HAP-1 (cell line): ENCODE measurements at regions not wholly inside any gene's neighbourhood (a gene's known extent, or its start where the extent isn't known, plus 50 kb on each side); places are given as distances from the start of the nearest gene placed in this dataset.
"Not testable (repeated sequence)": the region's sequence is repeated elsewhere in the genome, so short reads cannot be mapped to it uniquely, and the experiment has no call there.

Experiments used
- DNase-seq, 2 experiments: peaks; one replicate each; pipeline ENCODE4 v3.0.0-alpha.2; 2016 to 2020; ENCODE audit warnings: low spot score in 2 of 2
- H3K27me3 ChIP-seq: fragments of 250-450 bp; sonication (Bioruptor Pico); 2 replicates; pipeline ENCODE4 v1.5.1; 2020; ENCODE audit warnings: low read depth, mild to moderate bottlenecking, moderate library complexity
- H3K36me3 ChIP-seq: fragments of 250-450 bp; sonication (Bioruptor Pico); replicated peaks from 2 replicates; pipeline ENCODE4 v1.5.1; 2020; ENCODE audit warnings: mild to moderate bottlenecking
- H3K4me1 ChIP-seq: fragments of 250-450 bp; sonication (Bioruptor Pico); 2 replicates; pipeline ENCODE4 v1.5.1; 2020; ENCODE audit warnings: mild to moderate bottlenecking
- H3K4me3 ChIP-seq: fragments of 250-450 bp; sonication (Bioruptor Pico); 2 replicates; pipeline ENCODE4 v1.5.1; 2020; ENCODE audit warnings: mild to moderate bottlenecking, moderate library complexity
- H3K9me3 ChIP-seq: fragments of 250-450 bp; sonication (Bioruptor Pico); 2 replicates; pipeline ENCODE4 v1.5.1; 2020; ENCODE audit warnings: mild to moderate bottlenecking, moderate library complexity
- in situ Hi-C: fragments of 300-500 bp; cut with MboI; formaldehyde crosslinking; loops from 3 replicates; pipeline ENCODE4 v1.14.3; 2020; ENCODE audit warnings: low sequenced_read_pairs, inconsistent platforms, mixed read lengths

DNA sequence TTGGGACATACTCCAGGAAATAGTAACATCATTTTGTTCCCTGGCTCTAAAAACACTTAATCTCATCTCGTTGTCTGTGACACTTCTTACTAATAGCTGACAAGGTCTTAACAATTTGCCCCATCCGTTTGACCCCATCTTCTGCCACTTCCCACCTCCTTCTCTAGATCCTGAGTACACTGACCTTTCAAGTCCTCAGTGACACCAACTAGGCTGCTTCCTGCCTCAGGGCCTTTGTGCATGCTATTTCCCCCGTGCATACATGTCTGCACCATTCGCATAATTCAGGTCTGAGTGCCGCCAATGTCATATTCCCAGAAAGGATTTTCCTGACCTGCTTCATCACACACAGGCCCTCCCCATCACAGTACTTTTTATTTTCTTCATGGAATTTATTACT, 70.6 kb upstream of the CCND2 start:
- Histone ChIP-seq H3K27me3 (peaks cover 7% of the 10 kb centered on the region; the same call in 1 of the 2 replicates), H3K9me3 (no peaks in the 10 kb centered on the region), H3K4me3 (no peak overlapping the region), H3K4me1 (no peaks in the 10 kb centered on the region), H3K36me3 (no peaks in the 10 kb centered on the region)
- in situ Hi-C loops = no loop called here
- no peak for DNase-seq

DNA sequence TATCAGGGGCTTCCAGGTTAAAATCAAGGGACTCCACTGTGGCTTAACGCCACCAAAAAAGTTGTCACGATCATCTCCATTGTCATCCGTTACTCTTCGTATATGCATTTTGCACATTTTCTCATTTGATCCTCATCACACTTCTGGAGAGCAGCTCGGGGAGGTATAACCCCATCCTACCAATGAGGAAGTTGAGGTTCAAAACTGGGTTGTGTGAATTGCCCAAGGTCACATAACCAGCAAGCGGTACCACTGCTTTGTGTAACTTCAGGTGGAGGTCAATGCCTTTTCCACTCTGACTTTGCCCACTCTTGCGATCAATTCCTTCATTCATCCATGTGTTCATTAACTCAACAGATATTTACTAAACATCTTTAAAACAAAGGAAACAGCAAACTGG, 71.1 kb upstream of the CCND2 start:
- Histone ChIP-seq H3K27me3 (peaks cover 7% of the 10 kb centered on the region; the same call in 1 of the 2 replicates), H3K9me3 (no peaks in the 10 kb centered on the region), H3K36me3 (no peaks in the 10 kb centered on the region), H3K4me1 (no peaks in the 10 kb centered on the region), H3K4me3 (no peak overlapping the region)
- in situ Hi-C loops = no loop called here
- DNase-seq = no peak

DNA sequence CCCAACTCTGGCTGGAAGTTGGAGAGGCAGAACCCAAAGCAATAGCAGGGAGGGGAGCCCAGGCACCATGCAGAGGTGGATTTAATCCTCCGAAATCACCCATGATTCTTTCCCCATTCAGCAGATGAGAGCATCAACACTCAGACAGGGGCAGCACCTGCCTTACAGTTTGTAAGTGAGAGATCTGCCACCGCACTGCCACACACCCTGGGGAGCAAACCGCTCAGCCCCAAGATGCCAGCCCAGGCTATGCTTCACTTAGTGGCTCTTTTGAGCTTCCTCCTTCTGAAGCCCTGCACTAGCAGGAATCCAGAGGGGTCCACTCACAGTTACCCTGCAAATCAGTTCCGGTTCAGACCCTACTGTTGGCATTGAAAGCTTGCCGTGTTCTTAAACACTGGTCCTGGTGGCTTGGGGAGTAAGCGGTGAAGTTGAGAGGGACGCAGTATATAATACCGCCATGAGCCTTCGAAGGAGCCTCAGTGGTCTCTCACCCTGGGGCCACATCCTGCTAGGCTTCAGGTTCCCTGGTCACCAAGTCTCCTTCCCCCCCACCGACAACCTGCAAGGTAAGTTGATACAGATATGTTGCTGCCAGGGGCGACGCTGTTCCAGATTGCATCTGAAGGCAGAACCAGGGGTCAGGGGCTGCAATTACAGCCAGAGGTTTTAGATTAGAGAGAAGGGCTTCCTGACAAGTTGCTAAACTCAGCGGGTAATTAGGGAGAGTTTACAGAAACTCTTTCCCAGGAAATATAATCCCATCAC, 72.0 kb upstream of the CCND2 start:
- H3K9me3 ChIP-seq = no peaks in the 10 kb centered on the region
- no peak for DNase-seq
- H3K36me3 ChIP-seq = no peaks in the 10 kb centered on the region
- peaks cover 7% of the 10 kb centered on the region; the same call in 1 of the 2 replicates for H3K27me3 ChIP-seq
- H3K4me3 ChIP-seq = no peak overlapping the region
- in situ Hi-C loops = no loop called here
- H3K4me1 ChIP-seq = no peaks in the 10 kb centered on the region

DNA sequence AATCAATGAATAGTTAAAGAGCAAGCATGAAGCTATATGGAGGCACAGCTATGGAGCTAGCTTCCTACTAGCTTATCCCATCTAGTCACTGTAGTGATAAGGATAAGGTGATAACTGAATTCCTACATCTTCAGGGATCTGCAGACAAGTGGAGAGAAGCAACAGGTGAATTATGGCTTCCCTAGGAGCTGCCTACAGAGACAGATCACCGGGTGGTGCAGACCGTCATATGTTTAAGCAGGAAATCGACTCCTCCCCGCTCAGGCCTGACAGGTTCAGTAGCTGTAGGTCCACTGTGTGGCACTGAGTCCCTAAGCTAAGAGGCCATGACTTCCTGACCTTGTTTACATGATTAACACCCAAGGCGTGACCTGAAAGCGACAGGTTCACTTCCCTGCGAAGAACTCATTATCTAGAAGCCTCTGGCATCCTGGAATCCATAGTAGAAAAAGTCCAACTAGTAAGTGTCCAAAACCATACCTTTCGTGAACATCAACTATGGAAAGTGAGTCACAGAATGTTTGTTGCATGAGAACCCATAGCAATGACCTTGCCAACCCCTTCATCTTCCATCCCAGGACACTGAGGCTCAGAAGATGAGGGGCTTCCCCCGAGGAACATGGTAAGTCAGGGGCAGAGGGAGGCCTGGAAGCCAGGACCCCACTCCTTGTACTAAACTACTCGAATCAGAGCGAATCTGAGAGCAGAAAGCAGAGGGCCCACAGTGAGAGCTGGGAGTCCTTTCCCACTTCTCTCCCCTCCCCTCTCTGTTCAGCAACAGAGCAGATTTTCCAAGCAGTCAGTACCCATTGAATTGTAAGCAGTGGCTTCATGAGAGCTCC, 75.4 kb upstream of the CCND2 start:
- H3K9me3 ChIP-seq = no peaks in the 10 kb centered on the region
- in situ Hi-C loops = no loop called here
- no peaks in the 10 kb centered on the region for H3K36me3 ChIP-seq
- no peak overlapping the region for H3K4me3 ChIP-seq
- DNase-seq = no peak
- H3K4me1 ChIP-seq = no peaks in the 10 kb centered on the region
- H3K27me3 ChIP-seq = peaks cover 13% of the 10 kb centered on the region

DNA sequence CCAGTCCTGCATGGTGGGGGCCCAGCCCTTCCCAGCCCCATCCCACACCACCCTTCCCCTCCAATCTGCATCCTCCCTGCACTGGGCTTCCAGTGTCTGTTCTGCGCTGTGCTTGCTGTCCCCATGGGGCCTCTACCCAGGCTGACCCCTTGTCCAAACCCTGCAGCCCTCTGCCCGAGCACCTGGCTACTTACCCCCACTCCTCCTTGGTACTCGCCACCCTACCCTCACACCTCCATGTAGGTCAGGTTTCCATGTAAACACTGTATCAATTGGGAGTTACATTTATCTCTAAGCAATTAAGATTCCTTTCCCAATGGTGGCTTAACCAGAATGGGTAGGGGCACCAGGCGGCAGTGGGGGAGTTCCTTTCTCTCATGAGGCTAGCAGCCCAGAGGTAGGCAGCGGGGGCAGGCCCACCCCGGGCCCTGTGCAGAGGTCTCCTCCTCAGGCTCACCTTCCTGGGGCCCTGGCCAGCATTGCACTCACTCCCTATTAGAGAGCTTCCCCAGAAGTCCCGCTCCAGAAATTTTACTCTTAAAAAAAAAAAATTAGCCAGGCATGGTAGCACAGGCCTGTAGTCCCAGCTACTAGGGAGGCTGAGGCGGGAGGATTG, 76.6 kb upstream of the CCND2 start:
- Histone ChIP-seq H3K27me3 (peaks cover 13% of the 10 kb centered on the region), H3K9me3 (no peaks in the 10 kb centered on the region), H3K4me3 (no peak overlapping the region), H3K4me1 (no peaks in the 10 kb centered on the region), H3K36me3 (no peaks in the 10 kb centered on the region)
- in situ Hi-C loops = no loop called here
- DNase-seq = no peak

DNA sequence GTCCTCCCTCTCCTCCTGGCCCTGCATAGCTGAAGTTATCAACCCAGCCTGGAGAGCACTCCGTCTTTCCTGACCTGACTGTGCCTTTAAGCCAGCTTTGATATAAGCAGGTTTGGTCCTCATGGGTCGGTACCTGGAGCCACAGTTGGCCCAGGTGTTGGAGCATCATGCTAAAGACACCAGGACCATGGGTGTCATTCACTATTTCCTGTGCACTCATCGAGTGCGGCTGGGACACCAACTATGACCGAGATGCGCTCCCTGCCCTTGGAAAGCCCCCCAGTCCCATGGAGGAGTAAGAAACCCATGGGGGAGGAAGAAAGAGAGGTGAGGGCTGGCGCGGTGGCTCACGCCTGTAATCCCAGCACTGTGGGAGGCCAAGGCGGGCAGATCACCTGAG, 78.9 kb upstream of the CCND2 start:
- peaks cover 13% of the 10 kb centered on the region for H3K27me3 ChIP-seq
- no peak overlapping the region for H3K4me3 ChIP-seq
- H3K9me3 ChIP-seq = no peaks in the 10 kb centered on the region
- in situ Hi-C loops = no loop called here
- H3K36me3 ChIP-seq = no peaks in the 10 kb centered on the region
- H3K4me1 ChIP-seq = no peaks in the 10 kb centered on the region
- no peak for DNase-seq

DNA sequence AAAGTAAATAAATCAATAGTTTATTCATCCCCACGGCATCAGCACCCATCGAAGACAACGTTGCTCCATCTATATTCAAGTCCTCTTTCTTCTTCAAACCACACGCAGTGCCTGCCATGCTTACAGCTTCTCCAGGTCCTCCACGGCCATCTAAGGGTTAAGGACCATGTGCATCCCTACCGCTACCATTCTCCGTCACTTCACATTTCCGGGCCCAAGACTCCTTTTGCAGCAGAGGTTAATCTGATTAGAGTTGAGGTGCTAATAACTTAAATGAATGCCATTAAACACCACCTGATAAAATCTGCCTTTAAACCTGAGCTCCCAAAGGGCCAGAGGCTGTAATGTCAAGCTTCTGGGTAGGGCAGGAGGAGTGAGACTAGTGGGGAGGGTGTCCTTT, 79.7 kb upstream of the CCND2 start:
- H3K36me3 ChIP-seq = no peaks in the 10 kb centered on the region
- DNase-seq = no peak
- H3K4me3 ChIP-seq = no peak overlapping the region
- H3K9me3 ChIP-seq = no peaks in the 10 kb centered on the region
- no peaks in the 10 kb centered on the region for H3K4me1 ChIP-seq
- H3K27me3 ChIP-seq = peaks cover 13% of the 10 kb centered on the region
- in situ Hi-C loops = no loop called here

DNA sequence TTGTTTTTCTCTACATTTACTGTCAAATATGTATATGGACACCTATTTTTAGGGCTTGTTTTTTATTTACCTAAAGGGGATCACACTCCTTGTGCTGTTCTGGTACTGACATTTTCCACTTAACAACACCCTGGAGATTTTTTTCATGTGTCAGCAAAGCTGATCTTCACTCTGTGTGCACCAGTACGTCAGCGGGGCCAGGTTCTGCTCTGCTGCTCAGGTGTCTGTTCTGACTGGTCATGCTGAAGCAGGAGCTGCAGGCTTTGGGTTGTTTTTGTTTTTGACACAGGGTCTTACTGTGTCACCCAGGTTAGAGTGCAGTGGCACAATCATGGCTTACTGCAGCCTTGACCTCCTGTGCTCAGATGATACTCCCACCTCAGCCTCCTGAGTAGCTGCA, 81.9 kb upstream of the CCND2 start:
- Histone ChIP-seq H3K27me3 (peaks cover 13% of the 10 kb centered on the region), H3K4me3 (no peak overlapping the region), H3K36me3 (no peaks in the 10 kb centered on the region), H3K4me1 (no peaks in the 10 kb centered on the region), H3K9me3 (no peaks in the 10 kb centered on the region)
- DNase-seq = no peak
- in situ Hi-C loops = no loop called here

DNA sequence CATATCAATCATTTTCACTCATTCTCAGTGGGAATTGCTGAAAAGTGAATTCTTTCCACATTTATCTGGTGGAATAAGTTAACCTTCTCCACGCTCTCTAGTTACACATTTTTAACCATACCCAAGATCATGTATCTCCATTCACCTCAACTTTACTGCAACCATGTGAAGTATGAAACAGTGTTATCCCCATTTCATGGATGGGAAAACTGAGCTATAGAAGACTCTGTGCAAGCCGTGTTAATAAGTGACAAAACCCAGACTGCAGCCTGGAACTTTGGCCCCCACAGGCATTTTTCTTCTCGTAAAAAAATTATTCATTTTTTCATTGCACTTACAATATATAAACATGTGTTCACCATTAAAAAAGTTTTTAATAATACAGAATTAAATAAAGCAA, 82.4 kb upstream of the CCND2 start:
- no peak for DNase-seq
- in situ Hi-C loops = no loop called here
- Histone ChIP-seq H3K4me1 (no peaks in the 10 kb centered on the region), H3K27me3 (peaks cover 13% of the 10 kb centered on the region), H3K36me3 (no peaks in the 10 kb centered on the region), H3K9me3 (no peaks in the 10 kb centered on the region), H3K4me3 (no peak overlapping the region)

DNA sequence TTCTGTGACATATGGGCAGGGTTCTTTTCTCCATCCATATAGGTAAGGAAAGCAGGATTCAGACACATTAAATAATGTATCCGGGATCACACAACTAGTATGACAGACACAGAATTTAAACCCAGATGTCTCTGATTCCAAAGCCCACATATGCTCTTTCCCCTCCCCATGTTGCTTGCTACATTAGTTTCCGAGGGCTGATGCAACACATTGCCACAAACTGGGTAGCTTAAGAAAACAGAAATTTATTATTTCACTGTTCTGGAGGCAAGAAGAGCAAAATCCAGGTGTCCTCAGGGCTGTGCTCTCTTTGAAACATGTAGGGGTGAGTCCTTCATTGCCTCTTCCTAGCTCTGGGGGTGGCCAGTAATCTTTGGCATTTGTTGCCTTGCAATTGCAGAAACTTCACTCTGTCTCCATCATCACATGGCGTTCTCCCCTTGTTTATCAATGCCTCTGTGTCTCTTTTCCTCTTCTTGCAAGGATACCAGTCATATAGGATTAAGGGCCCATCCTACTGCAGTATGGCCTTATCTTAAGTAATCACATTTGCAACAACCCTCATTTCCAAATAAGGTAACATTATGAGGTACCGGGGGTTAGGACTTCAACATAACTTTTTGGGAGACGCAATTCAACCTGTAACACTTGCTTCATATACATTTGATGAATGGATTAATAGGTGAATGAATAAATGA, 83.0 kb upstream of the CCND2 start:
- Histone ChIP-seq H3K4me1 (no peaks in the 10 kb centered on the region), H3K9me3 (no peaks in the 10 kb centered on the region), H3K4me3 (no peak overlapping the region), H3K36me3 (no peaks in the 10 kb centered on the region), H3K27me3 (peaks cover 11% of the 10 kb centered on the region)
- in situ Hi-C loops = no loop called here
- no peak for DNase-seq

DNA sequence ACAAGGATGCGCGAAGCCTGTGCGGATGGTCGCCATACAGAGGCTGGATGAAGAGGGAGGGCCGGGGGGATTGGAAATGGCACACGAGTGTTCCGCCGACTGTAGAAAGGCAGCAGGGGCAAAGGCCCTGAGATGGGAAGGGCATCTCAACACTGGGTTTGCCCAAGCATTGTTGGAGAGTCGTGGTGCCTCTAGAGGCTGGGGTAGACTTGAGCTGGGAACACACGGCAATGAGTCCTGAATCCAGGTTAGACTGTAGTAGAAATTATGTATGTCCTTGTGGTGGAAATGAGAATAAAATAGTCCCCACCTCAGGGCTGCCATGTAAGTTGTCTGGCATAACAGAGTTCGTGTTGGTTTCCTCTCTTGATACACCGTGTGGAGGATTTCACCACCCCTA, 83.8 kb upstream of the CCND2 start:
- Histone ChIP-seq H3K36me3 (no peaks in the 10 kb centered on the region), H3K4me3 (no peak overlapping the region), H3K4me1 (no peaks in the 10 kb centered on the region), H3K9me3 (no peaks in the 10 kb centered on the region), H3K27me3 (0 out of 2 replicates have a peak, but pooled peaks cover 9% of the 10 kb centered on the region)
- in situ Hi-C loops = no loop called here
- DNase-seq = no peak

DNA sequence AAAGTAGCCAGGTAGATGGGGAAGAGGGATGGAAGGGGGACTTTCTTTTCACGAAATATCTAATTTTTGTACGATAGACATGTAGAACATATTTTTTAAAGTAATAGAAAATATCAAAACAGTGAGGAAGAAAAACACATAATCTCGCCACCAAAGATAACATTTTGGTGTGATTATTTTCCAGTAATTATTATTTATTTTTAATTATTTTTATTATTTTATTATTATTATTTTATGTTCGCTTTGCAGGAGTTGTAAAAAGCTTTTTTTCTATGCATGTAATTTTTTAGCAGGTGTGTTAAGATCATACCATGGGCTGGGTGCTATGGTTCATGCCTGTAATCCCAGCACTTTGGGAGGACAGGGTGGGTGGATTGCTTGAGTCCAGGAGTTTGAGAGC, 85.6 kb upstream of the CCND2 start:
- in situ Hi-C loops = no loop called here
- DNase-seq = no peak
- no peaks in the 10 kb centered on the region for H3K4me1 ChIP-seq

DNA sequence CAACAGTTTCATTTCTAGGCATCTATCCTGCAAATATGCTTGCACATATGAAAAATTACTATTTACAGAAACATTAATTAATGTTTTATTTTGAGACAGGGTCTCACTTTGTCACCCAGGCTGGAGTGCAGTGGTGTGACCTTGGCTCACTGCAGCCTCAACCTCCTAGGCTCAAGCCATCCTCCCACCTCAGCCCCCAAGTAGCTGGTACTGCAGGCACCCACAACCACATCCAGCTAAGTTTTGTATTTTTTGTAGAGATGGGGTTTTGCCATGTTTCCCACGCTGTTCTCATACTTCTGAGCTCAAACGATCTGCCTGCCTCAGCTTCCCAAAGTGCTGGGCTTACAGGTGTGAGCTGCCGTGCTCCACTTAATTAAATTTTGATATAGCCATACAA, 86.2 kb upstream of the CCND2 start:
- in situ Hi-C loops, DNase-seq, H3K9me3 ChIP-seq, H3K27me3 ChIP-seq, H3K4me1 ChIP-seq, H3K4me3 ChIP-seq, H3K36me3 ChIP-seq: not testable (repeated sequence)

More for the DNA sequence above, 85.6 kb upstream of the CCND2 start:
- Histone ChIP-seq H3K27me3 (0 out of 2 replicates have a peak, but pooled peaks cover 2% of the 10 kb centered on the region), H3K9me3 (no peaks in the 10 kb centered on the region), H3K36me3 (no peaks in the 10 kb centered on the region), H3K4me3 (no peak overlapping the region)
